ENCODE measurements at regions not wholly inside any gene's neighbourhood (a gene's known extent, or its start where the extent isn't known, plus 50 kb on each side); places are given as distances from the start of the nearest gene placed in this dataset.

- no peak for DNase-seq
- H3K36me3 ChIP-seq: no peaks in the 10 kb centered on the region
- H3K9me3 ChIP-seq: no peaks in the 10 kb centered on the region
- H3K27ac ChIP-seq: no peak overlapping the region
- no peak for TF ChIP-seq CTCF (IDR thresholded peaks at IDR 0.05)
- H3K4me1 ChIP-seq: no peaks in the 10 kb centered on the region
- no peak overlapping the region for H3K4me3 ChIP-seq
- intact Hi-C loops (cut with DNase I): loop anchor here (10.0 kb wide), 1 partner anchor 260 kb away; the partner anchor contains the start of gene OLFM1
- peaks cover 11% of the 10 kb centered on the region for H3K27me3 ChIP-seq
- ATAC-seq: no peak
Observed at GRCh38 chr9:135344915-135345500, 134.6 kb upstream of the PPP1R26 start.

GRCh38 chr9:135345775-135346433, 133.7 kb upstream of the PPP1R26 start:
- DNase-seq (no peak), ATAC-seq (no peak)
- TF ChIP-seq CTCF (IDR thresholded peaks at IDR 0.05): no peak
- intact Hi-C loops (cut with DNase I): loop anchor here (10.0 kb wide), 1 partner anchor 261 kb away; the partner anchor contains the start of gene OLFM1
- Histone ChIP-seq H3K27me3 (peaks cover 11% of the 10 kb centered on the region), H3K4me3 (no peak overlapping the region), H3K4me1 (no peaks in the 10 kb centered on the region), H3K9me3 (no peaks in the 10 kb centered on the region), H3K27ac (no peak overlapping the region), H3K36me3 (no peaks in the 10 kb centered on the region)

- H3K36me3 ChIP-seq: no peaks in the 10 kb centered on the region
- no peak for TF ChIP-seq CTCF (IDR thresholded peaks at IDR 0.05)
- peaks cover 11% of the 10 kb centered on the region for H3K27me3 ChIP-seq
- no peaks in the 10 kb centered on the region for H3K9me3 ChIP-seq
- intact Hi-C loops (cut with DNase I): loop anchor here (10.0 kb wide), 1 partner anchor 262 kb away; the partner anchor contains the start of gene OLFM1
- no peak for ATAC-seq
- H3K4me1 ChIP-seq: no peaks in the 10 kb centered on the region
- DNase-seq: no peak
- H3K4me3 ChIP-seq: no peak overlapping the region
- H3K27ac ChIP-seq: no peak overlapping the region
Observed at GRCh38 chr9:135346438-135347050, 133.0 kb upstream of the PPP1R26 start.

- Histone ChIP-seq H3K4me1 (no peaks in the 10 kb centered on the region), H3K27me3 (peaks cover 11% of the 10 kb centered on the region), H3K36me3 (no peaks in the 10 kb centered on the region), H3K4me3 (no peak overlapping the region), H3K9me3 (no peaks in the 10 kb centered on the region), H3K27ac (no peak overlapping the region)
- ATAC-seq (no peak), DNase-seq (no peak)
- TF ChIP-seq CTCF (IDR thresholded peaks at IDR 0.05): no peak
- intact Hi-C loops (cut with DNase I): loop anchor here (10.0 kb wide), 1 partner anchor 263 kb away; the partner anchor contains the start of gene OLFM1
Observed at GRCh38 chr9:135347461-135347860, 132.1 kb upstream of the PPP1R26 start.

GRCh38 chr9:135348076-135348787, 131.3 kb upstream of the PPP1R26 start:
- ATAC-seq: no peak
- peaks cover 11% of the 10 kb centered on the region for H3K27me3 ChIP-seq

More at GRCh38 chr9:135348076-135348787, 131.3 kb upstream of the PPP1R26 start:
- no peak overlapping the region for H3K27ac ChIP-seq
- no peaks in the 10 kb centered on the region for H3K9me3 ChIP-seq
- H3K36me3 ChIP-seq: no peaks in the 10 kb centered on the region
- DNase-seq: no peak
- H3K4me1 ChIP-seq: no peaks in the 10 kb centered on the region
- no peak for TF ChIP-seq CTCF (IDR thresholded peaks at IDR 0.05)
- intact Hi-C loops (cut with DNase I): loop anchor here (10.0 kb wide), 1 partner anchor 263 kb away; the partner anchor contains the start of gene OLFM1
- H3K4me3 ChIP-seq: no peak overlapping the region
